HK-2 (cell line): ENCODE measurements at regions not wholly inside any gene's neighbourhood (a gene's known extent, or its start where the extent isn't known, plus 50 kb on each side); places are given as distances from the start of the nearest gene placed in this dataset.
"Not testable (repeated sequence)": the region's sequence is repeated elsewhere in the genome, so short reads cannot be mapped to it uniquely, and the experiment has no call there.

Experiments used
- DNase-seq: peaks from one replicate; pipeline ENCODE4 v3.0.0-alpha.2; 2018; ENCODE audit not compliant: unreplicated experiment

DNA sequence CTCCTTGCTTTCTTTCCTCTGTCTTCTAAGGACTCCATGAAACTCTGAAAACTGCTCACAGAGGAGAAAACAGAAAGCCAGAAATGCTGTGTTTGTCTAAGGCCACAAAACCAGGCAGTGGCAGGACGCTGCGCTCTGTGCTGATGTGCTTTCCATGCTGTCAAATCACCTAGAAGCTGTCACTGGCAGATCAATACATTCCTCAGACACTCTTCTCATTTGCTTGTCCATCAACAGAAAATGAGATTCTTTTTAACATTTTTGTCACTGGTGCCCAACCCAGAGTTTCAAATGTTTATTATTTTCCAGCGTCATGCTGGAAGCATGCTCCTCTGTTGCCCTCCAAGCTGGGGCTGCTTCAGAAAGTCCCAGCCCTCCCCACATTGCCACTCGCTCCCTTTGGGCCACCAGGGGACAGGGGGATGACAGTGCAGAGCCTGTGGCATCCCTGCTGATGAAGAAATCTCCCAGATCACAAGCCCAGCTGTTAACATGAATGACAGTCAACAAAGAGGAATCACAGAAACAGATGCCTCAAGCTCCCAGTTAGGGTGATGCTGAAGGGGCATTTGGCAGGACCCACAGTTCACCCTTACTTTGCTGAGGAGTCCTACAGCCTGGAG is 117.5 kb upstream of the MEIS1 start:
- DNase-seq, result no peak

DNA sequence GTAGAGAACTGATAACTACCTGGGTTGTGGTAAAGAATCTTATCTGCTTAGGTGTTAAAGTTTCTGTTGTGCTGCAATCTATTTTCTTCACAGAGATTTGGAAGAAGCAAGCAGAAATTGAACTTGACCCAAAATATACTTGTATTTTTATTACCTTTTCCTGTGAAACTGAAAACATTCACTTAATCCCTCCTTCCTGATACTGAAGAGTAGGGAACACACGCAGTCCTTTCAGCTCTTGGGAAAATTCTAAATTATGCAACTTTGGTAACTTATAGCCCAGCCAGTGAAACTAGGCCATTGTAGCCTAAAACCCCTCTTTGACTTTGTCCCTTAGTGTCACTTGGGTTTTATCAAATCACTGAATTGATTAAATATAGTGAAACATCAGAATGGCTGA is 128.4 kb upstream of the MEIS1 start:
- DNase-seq, result no peak

DNA sequence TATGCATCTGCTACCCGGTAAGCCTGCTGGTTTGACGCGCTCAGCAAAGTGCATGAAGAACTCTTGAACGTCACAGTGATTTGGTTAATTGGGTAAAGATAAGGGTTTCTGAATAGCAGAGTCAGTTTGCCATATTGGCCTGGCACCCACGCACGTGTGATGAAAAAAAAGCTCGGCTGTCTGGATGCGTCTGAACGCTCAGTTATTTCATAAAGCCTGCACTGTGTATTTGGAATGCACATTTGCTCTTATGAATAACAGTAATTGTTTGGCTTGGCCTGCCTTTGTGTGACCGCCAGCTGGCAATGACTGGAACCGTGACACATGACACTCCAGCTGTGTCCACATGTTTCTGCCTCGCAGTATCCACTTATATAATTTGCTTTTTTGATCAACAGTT is 129.2 kb upstream of the MEIS1 start:
- no peak for DNase-seq

DNA sequence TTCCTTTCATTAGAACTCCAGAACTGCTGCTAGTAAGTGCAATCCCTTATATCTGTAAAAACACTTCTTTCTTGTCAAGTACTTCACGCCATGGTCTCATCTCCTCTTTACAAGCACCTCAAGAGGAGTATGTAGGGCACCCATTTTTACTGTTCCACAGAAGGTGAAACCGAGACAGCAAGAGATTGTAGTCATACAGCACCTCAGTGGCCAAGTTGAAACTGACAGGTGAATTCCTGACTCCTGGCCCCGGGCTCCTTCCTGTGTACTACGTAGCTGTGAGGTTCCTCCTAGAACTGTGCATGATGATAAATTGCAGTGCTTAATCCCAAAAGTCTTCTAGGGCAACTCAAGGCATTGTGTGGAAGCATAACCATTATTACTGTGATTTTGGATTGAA is 131.5 kb upstream of the MEIS1 start:
- DNase-seq, result no peak

DNA sequence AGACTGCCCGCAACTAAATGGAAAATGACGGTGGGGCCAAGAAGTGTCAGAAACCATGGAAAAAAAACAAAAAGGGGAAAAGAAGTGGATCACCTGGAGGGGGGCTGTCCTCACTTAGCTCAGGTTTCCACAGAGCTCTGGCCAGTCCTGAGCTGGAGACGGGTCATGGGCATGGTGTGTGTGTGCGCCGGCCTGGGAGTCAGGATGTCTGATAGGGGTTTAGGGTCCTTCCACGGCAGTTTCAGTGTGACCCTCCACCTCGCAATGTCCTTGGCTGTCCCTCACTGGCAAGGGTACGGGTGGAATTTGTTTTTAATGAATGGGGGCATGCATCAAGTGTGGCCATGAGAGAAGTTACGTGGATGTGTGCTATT is 133.2 kb upstream of the MEIS1 start:
- DNase-seq, result no peak

DNA sequence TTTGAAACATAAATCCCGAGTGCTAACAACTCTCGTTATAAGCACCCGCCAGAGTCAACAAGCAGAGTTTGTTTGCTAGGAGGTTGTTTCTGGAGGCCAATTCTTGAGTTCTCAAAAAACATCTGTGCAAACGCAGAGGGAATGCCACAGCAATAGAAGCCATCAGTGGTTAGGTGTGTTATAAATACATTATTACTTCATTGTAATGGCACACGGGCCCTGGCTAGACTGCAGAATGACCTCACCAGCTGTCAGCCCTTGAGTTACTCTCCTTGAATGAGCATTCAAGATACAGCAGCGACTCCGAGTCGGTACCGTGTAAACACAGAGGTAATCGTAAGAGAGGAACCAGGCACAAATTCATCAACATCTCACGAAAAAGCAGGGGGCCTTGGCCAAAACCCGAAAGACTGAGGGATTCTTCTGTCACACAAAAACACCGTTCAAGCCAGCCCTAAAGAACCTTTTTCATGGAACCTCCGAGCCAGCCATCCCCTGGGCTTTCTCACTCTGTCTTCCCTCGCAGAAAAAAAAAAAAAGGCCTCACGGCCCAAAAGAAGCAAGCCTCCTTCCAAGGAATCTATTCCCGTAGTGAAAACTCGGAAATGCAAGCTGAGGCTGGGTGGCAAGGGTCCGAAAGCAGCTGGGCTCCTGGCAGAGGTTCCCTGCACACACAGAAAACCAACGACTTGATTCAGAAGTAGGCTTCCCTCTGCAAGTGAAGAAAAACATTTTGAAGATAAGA is 133.7 kb upstream of the MEIS1 start:
- no peak for DNase-seq

DNA sequence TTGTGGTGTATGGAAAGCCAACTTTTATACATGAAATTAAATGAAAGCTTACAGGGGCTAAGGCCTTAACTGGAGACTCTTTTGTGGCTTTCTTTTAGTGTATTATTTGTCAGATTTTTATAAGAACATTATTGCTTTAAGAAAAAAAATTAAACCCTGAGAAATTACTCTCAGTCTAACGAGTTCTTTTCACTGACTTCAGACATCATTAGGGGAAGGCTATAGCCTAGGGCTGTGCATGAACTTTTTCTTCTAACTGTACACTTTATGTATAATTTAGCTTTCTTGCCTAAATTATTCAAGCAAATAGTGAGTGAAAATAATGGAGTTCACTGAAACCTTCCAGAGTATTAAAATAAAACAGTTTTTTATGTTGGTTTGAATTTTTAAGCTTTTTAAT is 151.1 kb upstream of the MEIS1 start:
- no peak for DNase-seq

DNA sequence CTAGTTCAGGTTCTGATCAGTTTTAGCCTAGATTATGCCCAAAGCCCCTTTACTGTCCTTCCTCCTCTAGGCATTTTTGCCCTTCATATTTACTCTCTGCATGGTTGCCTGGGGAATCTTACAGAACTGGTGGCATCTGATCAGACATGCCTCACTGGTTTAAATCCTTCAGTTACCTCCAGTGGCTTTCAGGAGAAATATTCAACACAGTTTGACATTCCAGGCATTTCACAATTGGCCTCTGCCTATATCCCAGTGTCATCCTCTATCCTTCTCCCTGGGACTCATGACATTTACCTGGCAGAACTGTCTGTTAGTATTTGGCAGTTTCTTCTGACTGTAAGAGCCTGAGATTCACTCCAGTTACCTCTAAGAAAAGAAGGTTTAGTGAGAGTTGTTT is 152.9 kb upstream of the MEIS1 start:
- no peak for DNase-seq

DNA sequence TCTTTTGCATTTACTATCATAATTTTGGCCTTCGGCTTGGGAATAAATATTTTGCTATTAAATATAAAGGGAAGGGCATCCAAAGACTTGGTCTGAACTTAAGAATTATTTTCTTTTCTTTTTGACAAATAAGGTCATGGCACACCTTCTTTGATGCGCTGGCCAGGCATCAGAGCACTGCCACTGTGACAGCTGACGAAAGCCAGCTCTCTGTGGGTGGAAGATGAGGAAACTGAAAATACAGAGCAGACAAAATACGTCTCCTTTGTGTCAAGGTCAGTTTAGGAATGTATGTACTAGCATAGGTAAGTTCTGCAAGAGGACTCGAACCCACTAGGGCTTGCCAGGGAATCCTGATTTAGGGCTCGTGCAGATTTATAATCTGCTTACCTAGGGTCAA is 155.9 kb upstream of the MEIS1 start:
- DNase-seq, result no peak

DNA sequence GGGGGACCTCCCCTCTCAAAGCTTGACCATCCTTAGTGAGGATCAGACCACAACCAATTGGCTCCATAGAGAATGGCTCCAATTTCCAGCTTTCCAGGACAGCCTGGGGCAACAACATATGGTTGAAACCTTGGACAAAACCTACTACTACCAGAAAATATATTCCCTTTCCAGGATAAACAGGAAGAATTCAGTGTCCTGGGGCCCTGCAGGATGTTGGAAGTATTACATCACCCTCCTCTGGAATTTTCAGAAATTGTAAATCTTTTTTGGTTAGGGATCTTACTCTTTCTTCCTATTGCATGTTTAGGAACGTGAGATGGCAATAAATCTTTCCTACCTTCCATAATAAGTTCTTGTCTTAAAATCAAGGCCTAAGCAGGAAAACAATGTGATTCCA is 158.9 kb upstream of the MEIS1 start:
- DNase-seq, result no peak

DNA sequence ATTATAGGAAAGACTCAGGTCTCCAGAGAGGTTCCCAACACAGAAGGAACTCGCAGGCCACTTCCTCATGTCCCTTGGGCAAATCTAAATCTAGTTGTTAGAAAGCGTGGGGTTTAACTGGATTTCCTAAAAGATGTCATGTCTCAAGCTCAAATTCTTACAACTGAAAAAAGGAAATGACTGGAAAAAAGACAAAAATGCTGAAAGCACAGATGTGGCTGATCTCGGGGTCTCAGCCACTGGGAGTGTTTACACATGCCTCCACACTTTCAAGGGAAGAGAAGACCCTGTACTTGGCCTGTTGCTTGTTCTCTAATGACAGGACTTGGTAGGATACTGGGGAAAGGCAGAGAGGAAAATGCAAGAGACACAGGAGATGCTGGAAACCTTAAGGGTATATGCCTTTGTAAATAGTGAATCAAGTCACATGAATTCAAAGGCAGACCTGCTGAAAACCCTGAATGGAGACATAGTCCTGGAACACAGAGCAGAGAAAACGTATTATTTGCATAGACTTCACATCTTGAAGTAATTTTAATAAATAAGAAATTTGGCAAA is 160.9 kb upstream of the MEIS1 start:
- no peak for DNase-seq

DNA sequence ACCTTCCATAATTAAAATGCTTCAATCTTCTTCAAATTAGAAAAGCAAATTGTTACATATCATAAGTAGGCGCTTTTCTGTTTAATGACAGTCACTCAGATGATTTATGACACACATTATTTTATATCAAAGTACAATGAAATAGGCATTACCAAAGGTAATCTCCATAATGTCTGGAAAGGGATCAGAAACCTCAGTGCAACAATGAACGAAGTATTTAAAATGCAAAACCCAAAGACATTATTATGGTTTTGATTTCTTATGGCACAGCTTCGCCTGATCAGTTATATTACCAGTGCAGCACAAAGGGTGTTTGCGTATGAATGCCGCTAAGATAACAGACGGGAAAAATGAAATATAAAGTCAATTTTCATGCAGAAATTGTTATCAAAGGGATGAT is 162.2 kb upstream of the MEIS1 start:
- no peak for DNase-seq

DNA sequence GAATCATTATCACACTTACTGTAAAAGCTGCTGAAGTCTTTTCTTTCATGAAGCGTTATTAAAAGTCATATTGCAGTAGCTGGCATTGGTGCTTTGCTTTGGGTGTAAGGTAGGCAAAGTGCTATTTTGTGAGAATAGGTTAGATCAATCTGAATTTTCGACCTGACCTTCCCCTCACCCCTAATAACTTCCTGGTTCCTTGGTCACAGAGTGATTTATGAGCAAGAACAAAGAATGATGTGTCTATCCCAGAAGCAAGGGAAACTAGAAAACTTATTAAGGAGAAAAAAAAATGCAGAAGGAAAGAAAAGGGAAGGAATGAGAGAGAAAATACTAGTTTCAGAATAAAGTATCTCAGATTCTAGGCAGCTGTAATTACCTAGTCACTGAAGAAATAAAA is 163.1 kb upstream of the MEIS1 start:
- no peak for DNase-seq

DNA sequence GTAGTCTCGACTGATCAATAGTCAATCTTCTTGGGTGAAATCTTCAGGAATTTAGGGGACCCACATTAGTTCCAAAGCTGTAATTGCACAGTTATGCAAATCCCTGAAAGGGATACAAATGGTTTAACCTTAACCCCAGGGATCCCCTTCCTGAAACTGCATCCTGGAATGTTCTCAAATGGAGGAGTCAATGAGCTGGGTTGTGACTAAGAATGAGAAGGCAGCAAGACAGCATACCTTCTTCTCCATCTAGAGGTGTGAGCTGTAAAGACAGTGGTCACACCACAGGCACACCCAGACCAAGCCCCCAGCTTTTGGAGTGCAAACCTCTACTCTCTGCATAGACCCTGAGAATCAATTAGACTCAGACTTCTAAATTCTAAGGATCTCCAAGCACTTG is 164.7 kb upstream of the MEIS1 start:
- no peak for DNase-seq

DNA sequence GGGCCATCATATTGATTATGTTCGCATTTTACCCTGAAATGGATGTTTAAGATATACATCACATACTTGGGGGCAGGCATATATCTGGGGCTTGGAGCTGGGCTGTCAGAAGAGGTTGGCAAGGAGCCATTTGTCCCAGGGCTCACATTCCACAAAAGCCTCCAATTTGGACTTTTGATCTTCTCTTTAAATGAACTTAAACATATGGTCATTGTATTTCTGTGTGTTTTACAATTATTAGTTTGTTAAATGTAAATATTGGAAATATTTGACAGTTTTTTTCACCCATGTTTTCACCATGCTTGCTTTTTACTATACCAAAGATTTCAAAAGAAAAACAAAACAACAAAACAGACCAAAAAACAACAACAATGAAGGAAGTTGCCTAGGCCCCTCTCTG is 165.8 kb upstream of the MEIS1 start:
- DNase-seq, result no peak

DNA sequence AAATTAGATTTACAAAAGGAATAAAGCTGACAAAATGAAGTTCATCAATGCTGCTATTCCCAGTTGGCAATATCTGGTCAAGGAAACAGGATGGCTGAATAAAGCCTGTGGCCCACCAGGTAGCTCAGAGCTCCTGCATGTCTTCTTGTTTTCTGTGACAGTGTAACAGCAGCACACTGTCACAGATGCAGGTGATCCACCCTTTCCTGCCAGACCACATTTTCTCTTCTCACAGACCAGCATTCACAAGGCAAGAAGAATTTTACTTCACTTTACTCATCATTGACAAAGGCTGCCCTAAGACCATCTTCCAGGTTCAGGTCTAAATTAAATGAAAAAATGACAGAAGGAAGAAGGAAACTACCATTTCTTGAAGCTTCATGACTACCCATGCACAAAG is 166.2 kb upstream of the MEIS1 start:
- no peak for DNase-seq

DNA sequence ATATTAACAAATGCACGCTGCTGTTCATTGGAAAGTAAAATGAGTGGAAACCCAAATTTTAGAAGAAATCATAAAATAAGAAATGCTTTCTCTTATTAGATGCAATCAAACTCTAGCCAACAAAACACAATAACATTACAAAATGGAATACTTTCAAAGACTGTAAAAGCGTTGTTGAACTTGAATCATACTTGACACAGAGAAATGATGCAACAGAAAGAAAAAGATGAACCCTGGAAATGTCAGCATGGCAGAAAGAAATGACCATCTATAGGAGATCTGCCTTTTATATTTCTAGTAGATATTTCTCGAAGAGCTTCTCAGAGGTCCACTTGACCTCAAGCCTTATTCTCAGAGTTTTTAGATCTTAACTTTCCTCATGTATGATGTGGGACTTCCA is 170.6 kb upstream of the MEIS1 start:
- no peak for DNase-seq

DNA sequence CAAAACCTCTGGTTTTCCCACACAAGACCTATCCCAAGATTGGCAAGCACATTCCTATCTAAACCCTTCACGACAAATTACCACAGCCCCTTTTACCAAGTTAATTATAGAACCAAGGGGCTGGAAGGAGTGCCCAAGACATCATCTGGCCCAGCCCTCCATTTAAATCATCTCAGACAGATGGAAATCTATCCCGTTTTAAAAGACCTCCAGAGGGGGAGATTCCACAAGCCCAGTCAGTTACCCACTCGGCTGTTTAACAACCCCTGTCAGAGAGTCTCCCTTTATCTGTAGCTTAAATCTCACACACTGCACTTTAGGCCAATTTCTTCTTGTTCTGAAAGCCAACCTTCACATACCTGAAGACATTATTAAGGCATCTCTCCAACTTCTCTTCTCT is 179.1 kb upstream of the MEIS1 start:
- DNase-seq, result no peak

DNA sequence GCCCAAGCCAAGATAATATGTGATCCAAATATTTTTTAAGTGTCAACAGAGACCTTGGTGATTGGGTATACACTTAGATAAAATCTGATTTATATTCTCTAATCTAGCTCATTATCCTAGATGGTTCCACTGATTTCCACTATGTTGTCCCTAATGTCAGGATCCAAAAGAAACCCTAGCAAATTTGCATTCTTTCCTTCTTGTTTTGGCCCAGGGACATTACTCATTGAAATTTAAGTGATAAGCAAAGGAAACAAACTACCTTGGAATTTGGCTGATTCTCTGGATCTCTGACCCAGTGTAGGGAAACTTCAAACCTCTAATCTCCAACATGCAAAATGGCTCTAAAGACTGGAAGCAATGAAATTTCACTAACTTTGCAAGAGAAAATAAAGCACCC is 179.8 kb upstream of the MEIS1 start:
- DNase-seq, result no peak

DNA sequence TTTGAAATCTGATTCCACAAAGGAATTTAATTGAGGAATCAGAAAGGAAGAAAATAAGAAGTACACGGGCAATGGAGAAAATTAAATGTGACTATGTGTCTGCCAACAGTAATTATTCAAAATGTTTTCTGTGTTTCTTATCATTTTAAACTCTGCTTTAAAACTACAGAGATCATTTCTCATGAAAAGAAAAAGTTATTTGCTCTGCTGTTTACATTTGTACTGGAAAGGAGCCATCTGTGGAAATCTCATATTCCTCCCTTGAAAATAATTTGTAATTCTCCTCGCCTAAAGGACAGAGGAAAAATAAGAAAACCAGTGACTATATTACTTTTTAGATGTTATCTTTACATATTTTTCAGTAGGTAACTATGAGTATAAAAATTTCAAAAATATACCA is 181.9 kb upstream of the MEIS1 start:
- DNase-seq, result no peak

DNA sequence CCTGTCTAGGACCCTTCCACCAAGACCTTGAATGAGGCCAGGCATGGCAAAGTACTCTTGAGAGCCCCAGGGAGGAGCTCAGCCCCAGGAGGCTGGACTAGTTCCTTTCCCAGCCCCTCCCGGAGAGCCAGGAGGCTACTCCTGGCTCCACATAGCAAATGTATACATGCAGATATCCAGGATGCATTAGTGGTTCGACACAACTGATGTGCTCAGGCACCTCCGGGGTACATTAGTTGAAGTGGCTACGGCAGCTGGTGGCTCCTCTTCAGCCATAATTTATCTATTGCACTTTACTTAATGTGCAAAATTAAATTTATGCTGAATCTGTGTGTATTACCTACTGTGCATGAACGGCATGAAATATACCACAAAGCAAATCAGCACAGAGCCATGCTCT is 182.8 kb upstream of the MEIS1 start:
- DNase-seq, result no peak

DNA sequence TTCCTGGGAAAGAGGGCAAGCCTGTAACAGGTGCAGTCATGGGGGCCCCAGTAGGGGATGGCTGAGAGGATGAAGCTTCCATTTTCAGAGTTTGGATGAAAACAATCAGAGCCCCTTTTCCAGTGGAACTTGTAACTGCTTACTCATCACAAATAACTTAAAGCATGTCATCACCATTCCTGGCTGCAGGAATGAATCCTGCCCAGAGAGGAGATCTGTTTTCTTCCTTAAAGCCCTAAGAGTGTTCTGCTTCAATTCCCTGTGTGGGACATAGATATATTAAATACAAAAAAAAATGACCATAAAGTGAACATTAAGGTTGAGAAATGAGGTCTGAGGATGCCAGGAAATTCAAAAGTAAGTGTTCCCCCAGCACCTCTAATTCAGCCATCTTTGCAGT is 183.4 kb upstream of the MEIS1 start:
- DNase-seq, result no peak

DNA sequence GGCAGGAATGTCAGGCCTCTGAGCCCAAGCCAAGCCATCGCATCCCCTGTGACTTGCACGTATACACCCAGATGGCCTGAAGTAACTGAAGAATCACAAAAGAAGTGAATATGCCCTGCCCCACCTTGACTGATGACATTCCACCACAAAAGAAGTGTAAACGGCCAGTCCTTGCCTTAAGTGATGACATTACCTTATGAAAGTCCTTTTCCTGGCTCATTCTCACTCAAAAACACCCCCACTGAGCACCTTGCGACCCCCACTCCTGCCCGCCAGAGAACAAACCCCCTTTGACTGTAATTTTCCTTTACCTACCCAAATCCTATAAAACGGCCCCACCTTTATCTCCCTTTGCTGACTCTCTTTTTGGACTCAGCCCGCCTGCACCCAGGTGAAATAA is 185.8 kb upstream of the MEIS1 start:
- DNase-seq, result not testable (repeated sequence)

DNA sequence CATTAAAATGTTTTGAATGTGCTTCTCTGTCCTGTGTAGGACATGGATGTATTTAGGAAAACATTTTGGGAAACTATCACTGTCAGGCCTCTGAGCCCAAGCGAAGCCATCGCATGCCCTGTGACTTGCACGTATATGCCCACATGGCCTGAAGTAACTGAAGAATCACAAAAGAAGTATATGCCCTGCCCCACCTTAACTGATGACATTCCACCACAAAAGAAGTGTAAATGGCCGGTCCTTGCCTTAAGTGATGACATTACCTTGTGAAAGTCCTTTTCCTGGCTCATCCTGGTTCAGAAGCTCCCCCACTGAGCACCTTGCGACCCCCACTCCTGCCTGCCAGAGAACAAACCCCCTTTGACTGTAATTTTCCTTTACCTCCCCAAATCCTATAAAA is 191.1 kb upstream of the MEIS1 start:
- not testable (repeated sequence) for DNase-seq
